ENCODE measurements at regions not wholly inside any gene's neighbourhood (a gene's known extent, or its start where the extent isn't known, plus 50 kb on each side); places are given as distances from the start of the nearest gene placed in this dataset.

DNA sequence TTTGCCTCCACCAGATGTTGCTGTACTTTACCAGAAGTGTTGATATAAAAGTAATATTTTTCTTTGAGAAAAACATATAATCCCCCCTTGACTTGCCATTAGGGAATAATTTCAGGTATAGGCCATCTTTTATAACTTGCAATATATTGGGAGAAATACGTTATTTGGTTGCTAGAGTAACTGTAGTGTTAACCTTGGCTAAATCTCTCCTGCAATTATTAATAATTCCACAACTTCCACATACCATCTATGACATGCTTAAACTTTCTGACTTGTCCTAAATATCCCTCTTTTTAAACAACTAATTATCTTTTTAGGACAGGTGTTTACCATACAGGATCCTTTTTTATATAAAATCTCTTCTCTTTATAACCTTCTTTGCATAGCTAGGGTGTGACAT is 1048.2 kb downstream of the SLC16A7 start:
- Histone ChIP-seq H2BK5ac (ENCODE audit: low read length) (no peak overlapping the region), H3K79me2 (ENCODE audit: control insufficient read depth, insufficient read depth, low read length) (no peaks in the 10 kb centered on the region), H3K4me2 (ENCODE audit: low read length) (no peak overlapping the region), H3K4me1 (ENCODE audit: control insufficient read depth, low read depth, low read length) (no peaks in the 10 kb centered on the region), H3K4me3 (ENCODE audit: low read length) (no peak overlapping the region), H3K9ac (ENCODE audit: low read length) (no peak overlapping the region), H3K27me3 (ENCODE audit: insufficient read depth, low read length, poor library complexity) (no peaks in the 10 kb centered on the region), H3K36me3 (ENCODE audit: control insufficient read depth, insufficient read depth, low read length) (no peaks in the 10 kb centered on the region), H2BK120ac (ENCODE audit: low read depth, low read length) (no peak overlapping the region), H3K56ac (ENCODE audit: low read length) (no peak overlapping the region), H4K5ac (ENCODE audit: low read length) (no peak overlapping the region), H3K79me1 (ENCODE audit: low read length) (no peaks in the 10 kb centered on the region), H2AK5ac (ENCODE audit: low read length) (no peak overlapping the region), H3K18ac (ENCODE audit: low read length) (no peak overlapping the region), H4K8ac (ENCODE audit: low read depth, low read length) (no peak overlapping the region), H3K4ac (ENCODE audit: low read depth, low read length) (no peak overlapping the region), H3K27ac (ENCODE audit: low read depth, low read length) (no peak overlapping the region), H3K23ac (ENCODE audit: low read length) (no peak overlapping the region), H2BK15ac (replicated peaks; ENCODE audit: low read depth) (no peak overlapping the region)
- peak; percentile 37 for DNase-seq
- WGBS (ENCODE audit: extremely low coverage, insufficient coverage, low lambda C conversion rate), result no CpG with 5 or more reads among the region's 1 CpG

DNA sequence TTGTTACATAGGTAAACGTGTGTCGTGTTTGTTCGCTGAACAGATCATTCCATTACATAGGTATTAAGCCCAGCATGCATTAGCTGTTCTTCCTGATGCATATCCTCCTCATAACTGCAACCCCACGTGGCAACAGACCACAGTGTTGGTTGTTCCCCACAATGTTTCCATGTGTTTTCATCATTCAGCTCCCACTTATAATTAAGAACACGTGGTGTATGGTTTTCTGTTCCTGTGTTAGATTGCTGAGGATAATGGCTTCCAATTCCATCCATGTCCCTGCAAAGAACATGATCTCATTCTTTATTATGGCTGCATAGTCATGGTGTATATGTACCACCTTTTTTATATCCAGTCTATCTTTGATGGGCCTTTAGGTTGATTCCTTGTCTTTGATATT is 1071.1 kb downstream of the SLC16A7 start:
- Histone ChIP-seq H3K23ac (ENCODE audit: low read length) (no peak overlapping the region), H3K9ac (ENCODE audit: low read length) (no peak overlapping the region), H3K4me1 (ENCODE audit: control insufficient read depth, low read depth, low read length) (no peaks in the 10 kb centered on the region), H3K4me3 (ENCODE audit: low read length) (no peak overlapping the region), H4K8ac (ENCODE audit: low read depth, low read length) (no peak overlapping the region), H3K79me1 (ENCODE audit: low read length) (no peaks in the 10 kb centered on the region), H3K4ac (ENCODE audit: low read depth, low read length) (no peak overlapping the region), H3K18ac (ENCODE audit: low read length) (no peak overlapping the region), H3K79me2 (ENCODE audit: control insufficient read depth, insufficient read depth, low read length) (no peaks in the 10 kb centered on the region), H3K4me2 (ENCODE audit: low read length) (no peak overlapping the region), H3K27ac (ENCODE audit: low read depth, low read length) (no peak overlapping the region), H2BK15ac (replicated peaks; ENCODE audit: low read depth) (no peak overlapping the region), H2BK120ac (ENCODE audit: low read depth, low read length) (no peak overlapping the region), H3K56ac (ENCODE audit: low read length) (no peak overlapping the region), H3K36me3 (ENCODE audit: control insufficient read depth, insufficient read depth, low read length) (no peaks in the 10 kb centered on the region), H3K27me3 (ENCODE audit: insufficient read depth, low read length, poor library complexity) (no peaks in the 10 kb centered on the region), H4K5ac (ENCODE audit: low read length) (no peak overlapping the region), H2BK5ac (ENCODE audit: low read length) (no peak overlapping the region), H2AK5ac (ENCODE audit: low read length) (no peak overlapping the region)
- no CpG with 5 or more reads among the region's 5 CpGs for WGBS (ENCODE audit: extremely low coverage, insufficient coverage, low lambda C conversion rate)
- DNase-seq, result no peak

DNA sequence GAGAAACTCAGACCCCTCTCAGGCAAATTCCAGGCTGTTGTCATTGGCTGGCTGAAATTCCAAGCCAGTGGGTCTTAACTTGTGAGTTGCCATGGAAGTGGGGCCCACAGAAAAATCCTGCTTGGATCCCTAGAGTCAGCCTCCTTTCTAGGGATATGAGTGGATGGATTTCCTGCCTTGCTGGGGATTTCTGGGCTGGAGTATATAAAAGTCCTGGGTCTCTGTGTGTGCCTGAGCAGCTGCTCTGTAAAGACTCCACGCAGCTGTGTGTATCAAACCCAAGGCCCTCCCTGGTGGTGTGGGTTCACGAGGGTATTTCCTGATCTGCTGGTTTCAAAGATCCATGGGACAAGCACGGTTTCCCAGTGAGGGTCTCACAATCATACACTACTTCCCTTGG is 1077.1 kb downstream of the SLC16A7 start:
- H3K4me1 ChIP-seq (ENCODE audit: control insufficient read depth, low read depth, low read length), result no peaks in the 10 kb centered on the region
- no peak overlapping the region for H3K4ac ChIP-seq (ENCODE audit: low read depth, low read length)
- WGBS (ENCODE audit: extremely low coverage, insufficient coverage, low lambda C conversion rate), result no CpG with 5 or more reads among the region's 3 CpGs
- no peak overlapping the region for H3K23ac ChIP-seq (ENCODE audit: low read length)
- no peak overlapping the region for H3K9ac ChIP-seq (ENCODE audit: low read length)
- no peak overlapping the region for H3K4me3 ChIP-seq (ENCODE audit: low read length)
- no peak overlapping the region for H2BK120ac ChIP-seq (ENCODE audit: low read depth, low read length)
- no peak overlapping the region for H2AK5ac ChIP-seq (ENCODE audit: low read length)
- H3K36me3 ChIP-seq (ENCODE audit: control insufficient read depth, insufficient read depth, low read length), result no peaks in the 10 kb centered on the region
- no peaks in the 10 kb centered on the region for H3K79me1 ChIP-seq (ENCODE audit: low read length)
- H3K27me3 ChIP-seq (ENCODE audit: insufficient read depth, low read length, poor library complexity), result no peaks in the 10 kb centered on the region
- H3K18ac ChIP-seq (ENCODE audit: low read length), result no peak overlapping the region
- H2BK15ac ChIP-seq (replicated peaks; ENCODE audit: low read depth), result no peak overlapping the region
- no peak overlapping the region for H2BK5ac ChIP-seq (ENCODE audit: low read length)
- no peak overlapping the region for H3K4me2 ChIP-seq (ENCODE audit: low read length)
- no peak overlapping the region for H4K8ac ChIP-seq (ENCODE audit: low read depth, low read length)
- no peak overlapping the region for H3K56ac ChIP-seq (ENCODE audit: low read length)
- no peak overlapping the region for H3K27ac ChIP-seq (ENCODE audit: low read depth, low read length)
- H4K5ac ChIP-seq (ENCODE audit: low read length), result no peak overlapping the region
- DNase-seq, result no peak
- H3K79me2 ChIP-seq (ENCODE audit: control insufficient read depth, insufficient read depth, low read length), result no peaks in the 10 kb centered on the region

- Histone ChIP-seq H2BK120ac (ENCODE audit: low read depth, low read length) (no peak overlapping the region), H3K27me3 (ENCODE audit: insufficient read depth, low read length, poor library complexity) (no peaks in the 10 kb centered on the region), H3K4me2 (ENCODE audit: low read length) (no peak overlapping the region), H3K9ac (ENCODE audit: low read length) (no peak overlapping the region), H3K4me3 (ENCODE audit: low read length) (no peak overlapping the region), H3K4me1 (ENCODE audit: control insufficient read depth, low read depth, low read length) (no peaks in the 10 kb centered on the region), H4K5ac (ENCODE audit: low read length) (no peak overlapping the region), H3K36me3 (ENCODE audit: control insufficient read depth, insufficient read depth, low read length) (no peaks in the 10 kb centered on the region), H3K79me2 (ENCODE audit: control insufficient read depth, insufficient read depth, low read length) (no peaks in the 10 kb centered on the region), H3K23ac (ENCODE audit: low read length) (no peak overlapping the region), H2AK5ac (ENCODE audit: low read length) (no peak overlapping the region), H2BK5ac (ENCODE audit: low read length) (no peak overlapping the region), H3K18ac (ENCODE audit: low read length) (no peak overlapping the region), H4K8ac (ENCODE audit: low read depth, low read length) (no peak overlapping the region), H2BK15ac (replicated peaks; ENCODE audit: low read depth) (no peak overlapping the region), H3K56ac (ENCODE audit: low read length) (no peak overlapping the region), H3K27ac (ENCODE audit: low read depth, low read length) (no peak overlapping the region), H3K79me1 (ENCODE audit: low read length) (no peaks in the 10 kb centered on the region), H3K4ac (ENCODE audit: low read depth, low read length) (no peak overlapping the region)
- peak; percentile 49 for DNase-seq
- WGBS (ENCODE audit: extremely low coverage, insufficient coverage, low lambda C conversion rate), result no CpG with 5 or more reads among the region's 12 CpGs
These were observed 1089.3 kb downstream of the SLC16A7 start for GRCh38 chr12:60684988-60685655.

DNA sequence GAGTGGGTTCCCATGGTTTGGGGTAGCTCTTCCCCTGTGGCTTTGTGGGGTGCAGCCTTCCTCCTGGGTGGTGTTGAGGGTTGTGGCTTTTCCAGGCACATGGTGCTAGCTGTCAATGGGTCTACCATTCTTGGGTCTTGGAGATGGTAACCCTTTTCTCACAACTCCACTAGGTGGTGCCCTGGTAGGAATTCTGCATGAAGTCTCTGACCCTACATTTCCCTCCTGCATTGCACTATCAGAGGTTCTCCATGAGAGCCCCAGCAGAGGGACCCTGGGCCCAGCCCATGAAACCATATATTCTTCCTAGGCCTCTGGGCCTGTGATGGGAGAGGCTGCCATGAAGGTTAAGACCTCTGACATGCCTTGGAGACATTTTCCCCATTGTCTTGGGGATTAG is 1093.3 kb downstream of the SLC16A7 start:
- Histone ChIP-seq H3K18ac (ENCODE audit: low read length) (no peak overlapping the region), H4K5ac (ENCODE audit: low read length) (no peak overlapping the region), H3K4me1 (ENCODE audit: control insufficient read depth, low read depth, low read length) (no peaks in the 10 kb centered on the region), H3K36me3 (ENCODE audit: control insufficient read depth, insufficient read depth, low read length) (no peaks in the 10 kb centered on the region), H3K4me2 (ENCODE audit: low read length) (no peak overlapping the region), H3K79me1 (ENCODE audit: low read length) (no peaks in the 10 kb centered on the region), H3K56ac (ENCODE audit: low read length) (no peak overlapping the region), H2BK120ac (ENCODE audit: low read depth, low read length) (no peak overlapping the region), H3K79me2 (ENCODE audit: control insufficient read depth, insufficient read depth, low read length) (no peaks in the 10 kb centered on the region), H3K27ac (ENCODE audit: low read depth, low read length) (no peak overlapping the region), H2AK5ac (ENCODE audit: low read length) (no peak overlapping the region), H3K9ac (ENCODE audit: low read length) (no peak overlapping the region), H2BK5ac (ENCODE audit: low read length) (no peak overlapping the region), H3K27me3 (ENCODE audit: insufficient read depth, low read length, poor library complexity) (no peaks in the 10 kb centered on the region), H3K4me3 (ENCODE audit: low read length) (no peak overlapping the region), H3K23ac (ENCODE audit: low read length) (no peak overlapping the region), H3K4ac (ENCODE audit: low read depth, low read length) (no peak overlapping the region), H2BK15ac (replicated peaks; ENCODE audit: low read depth) (no peak overlapping the region), H4K8ac (ENCODE audit: low read depth, low read length) (no peak overlapping the region)
- DNase-seq, result peak; percentile 72

DNA sequence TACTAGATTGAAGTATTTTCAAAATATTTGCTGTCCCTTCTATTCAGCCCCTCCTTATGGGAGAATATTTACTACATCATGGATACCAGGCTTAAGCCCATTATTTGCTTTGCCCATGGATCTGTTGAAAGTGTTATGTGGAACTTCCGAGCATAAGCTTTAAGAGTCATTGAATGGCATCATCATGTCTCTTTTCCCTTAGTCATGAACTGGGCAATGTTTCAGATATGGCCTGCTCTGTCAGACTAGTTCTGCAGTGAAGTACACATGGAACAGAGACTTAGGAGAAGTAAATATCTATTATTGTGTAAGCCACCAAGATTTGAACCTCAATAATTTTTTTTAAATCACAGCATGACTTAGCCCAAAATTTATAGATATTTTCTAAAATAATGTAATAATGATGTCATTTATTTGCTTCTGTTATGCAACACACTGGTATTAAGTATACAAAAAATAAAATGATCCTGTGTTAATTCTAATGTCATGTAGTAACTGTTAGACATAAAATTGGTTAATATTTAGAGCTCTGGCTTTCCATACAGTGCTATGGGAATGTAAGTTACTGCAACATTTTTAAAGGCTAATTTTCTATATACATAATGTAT is 1097.3 kb downstream of the SLC16A7 start:
- H2BK15ac ChIP-seq (replicated peaks; ENCODE audit: low read depth), result no peak overlapping the region
- no peak overlapping the region for H4K8ac ChIP-seq (ENCODE audit: low read depth, low read length)
- H3K56ac ChIP-seq (ENCODE audit: low read length), result no peak overlapping the region
- no peak for DNase-seq
- no peak overlapping the region for H3K27ac ChIP-seq (ENCODE audit: low read depth, low read length)
- no peak overlapping the region for H2BK120ac ChIP-seq (ENCODE audit: low read depth, low read length)
- H4K5ac ChIP-seq (ENCODE audit: low read length), result no peak overlapping the region
- H3K4me1 ChIP-seq (ENCODE audit: control insufficient read depth, low read depth, low read length), result no peaks in the 10 kb centered on the region
- no peaks in the 10 kb centered on the region for H3K27me3 ChIP-seq (ENCODE audit: insufficient read depth, low read length, poor library complexity)
- H3K23ac ChIP-seq (ENCODE audit: low read length), result no peak overlapping the region
- WGBS (ENCODE audit: extremely low coverage, insufficient coverage, low lambda C conversion rate), result no CpG with 5 or more reads among the region's 1 CpG
- H3K36me3 ChIP-seq (ENCODE audit: control insufficient read depth, insufficient read depth, low read length), result no peaks in the 10 kb centered on the region
- H3K79me1 ChIP-seq (ENCODE audit: low read length), result no peaks in the 10 kb centered on the region
- no peak overlapping the region for H3K4me2 ChIP-seq (ENCODE audit: low read length)
- H3K9ac ChIP-seq (ENCODE audit: low read length), result no peak overlapping the region
- H2BK5ac ChIP-seq (ENCODE audit: low read length), result no peak overlapping the region
- no peaks in the 10 kb centered on the region for H3K79me2 ChIP-seq (ENCODE audit: control insufficient read depth, insufficient read depth, low read length)
- H3K18ac ChIP-seq (ENCODE audit: low read length), result no peak overlapping the region
- no peak overlapping the region for H3K4me3 ChIP-seq (ENCODE audit: low read length)
- H3K4ac ChIP-seq (ENCODE audit: low read depth, low read length), result no peak overlapping the region
- H2AK5ac ChIP-seq (ENCODE audit: low read length), result no peak overlapping the region
